T-helper 2 cell treated with Interferon-gamma antibody and Interleukin-4, amounts not matched to agents 5 μg/mL and 100 μg/mL, for 36 hours (primary cell): ENCODE measurements at regions not wholly inside any gene's neighbourhood (a gene's known extent, or its start where the extent isn't known, plus 50 kb on each side); places are given as distances from the start of the nearest gene placed in this dataset.
"Not testable (repeated sequence)": the region's sequence is repeated elsewhere in the genome, so short reads cannot be mapped to it uniquely, and the experiment has no call there.

Experiments used
- DNase-seq: peaks from one replicate; pipeline ENCODE4 v3.0.0; 2021; ENCODE audit warnings: low spot score
- H3K27ac Mint-ChIP-seq: one replicate; pipeline ENCODE4 v1.8.0; 2021; ENCODE audit warnings: mild to moderate bottlenecking, mixed read lengths
- H3K27me3 Mint-ChIP-seq: one replicate; pipeline ENCODE4 v1.8.0; 2021; ENCODE audit warnings: low read depth, mixed read lengths
- H3K36me3 Mint-ChIP-seq: one replicate; pipeline ENCODE4 v1.8.0; 2021; ENCODE audit warnings: low read depth, mixed read lengths
- H3K4me1 Mint-ChIP-seq: one replicate; pipeline ENCODE4 v1.8.0; 2021; ENCODE audit warnings: low read depth, mixed read lengths
- H3K4me3 Mint-ChIP-seq: one replicate; pipeline ENCODE4 v1.8.0; 2022; ENCODE audit warnings: mild to moderate bottlenecking, moderate library complexity, mixed read lengths
- H3K9me3 Mint-ChIP-seq: one replicate; pipeline ENCODE4 v1.8.0; 2021; ENCODE audit warnings: mixed read lengths

DNA sequence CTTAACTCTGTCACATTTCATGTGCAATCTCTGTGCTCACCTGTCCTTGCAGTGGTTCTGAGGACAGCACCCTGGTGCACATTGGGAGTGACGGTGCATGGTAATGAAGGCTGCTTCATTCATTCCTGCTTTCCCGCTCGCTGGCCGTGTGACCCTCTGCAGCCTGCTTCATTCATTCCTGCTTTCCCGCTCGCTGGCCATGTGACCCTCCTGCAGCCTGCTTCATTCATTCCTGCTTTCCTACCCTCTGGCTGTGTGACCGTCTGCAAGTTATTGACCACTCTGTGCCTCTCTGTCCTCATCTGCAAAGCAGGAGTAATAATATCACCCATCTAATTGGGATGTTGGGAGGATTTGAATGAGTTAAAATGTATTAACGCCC lies 189.1 kb upstream of the TMEM132C start:
- no peak for DNase-seq
- Mint-ChIP-seq H3K36me3 (no peaks in the 10 kb centered on the region), H3K27ac (no peak overlapping the region), H3K9me3 (peaks cover 8% of the 10 kb centered on the region), H3K4me1 (no peaks in the 10 kb centered on the region), H3K27me3 (no peaks in the 10 kb centered on the region), H3K4me3 (no peak overlapping the region)

DNA sequence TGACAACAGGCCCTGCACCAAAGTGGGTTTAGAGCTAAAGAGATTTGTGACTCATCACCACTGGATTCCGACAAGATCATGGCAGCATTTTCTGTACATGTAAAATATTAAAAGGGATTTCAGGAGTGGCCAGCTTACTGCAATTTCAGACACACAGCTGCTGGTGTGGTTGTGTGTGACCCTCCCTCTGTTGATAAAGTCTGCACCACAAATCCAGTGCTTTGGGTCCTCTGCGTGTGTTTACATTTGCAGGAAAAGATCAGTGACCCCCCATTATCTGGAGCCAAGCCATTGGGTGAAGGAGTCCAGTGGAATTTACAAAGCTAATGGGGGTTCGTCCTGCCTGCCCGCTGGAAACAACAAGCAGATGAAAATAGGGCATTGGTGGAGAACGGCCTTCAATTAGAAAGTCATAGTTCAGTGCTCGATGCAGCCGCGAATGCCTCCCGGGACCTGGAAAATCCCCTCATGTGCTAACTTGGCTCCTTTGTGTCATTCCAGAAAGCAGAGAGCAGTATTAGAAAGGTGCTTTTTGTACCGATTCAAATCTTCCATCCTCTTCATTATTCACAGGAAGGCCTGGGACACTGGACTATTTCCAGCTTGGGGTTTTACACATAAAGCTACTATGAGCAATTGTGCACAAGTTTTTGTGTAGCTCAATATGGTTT lies 188.5 kb upstream of the TMEM132C start:
- H3K27me3 Mint-ChIP-seq: no peaks in the 10 kb centered on the region
- H3K27ac Mint-ChIP-seq: no peak overlapping the region
- DNase-seq: no peak
- H3K9me3 Mint-ChIP-seq: peaks cover 8% of the 10 kb centered on the region
- no peaks in the 10 kb centered on the region for H3K36me3 Mint-ChIP-seq
- no peaks in the 10 kb centered on the region for H3K4me1 Mint-ChIP-seq
- H3K4me3 Mint-ChIP-seq: no peak overlapping the region

DNA sequence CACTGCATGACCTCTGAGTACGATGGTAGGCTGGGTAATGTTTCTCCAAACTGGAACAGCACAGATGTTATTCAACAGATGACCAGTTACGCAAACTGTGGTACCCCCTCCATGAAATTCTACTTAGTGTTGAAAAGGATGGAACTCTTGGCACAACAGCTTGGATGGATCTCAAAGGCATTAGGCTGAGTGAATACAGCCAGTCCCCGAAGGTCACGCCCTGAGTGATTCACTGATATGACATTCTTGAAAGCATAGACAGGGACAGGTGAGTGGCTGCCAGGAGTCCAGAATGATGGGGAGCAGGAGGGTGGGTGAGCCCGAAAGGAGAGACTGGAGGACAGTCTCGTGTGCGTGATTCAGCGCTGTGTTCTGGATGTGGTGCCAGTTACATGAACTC lies 187.5 kb upstream of the TMEM132C start:
- Mint-ChIP-seq H3K36me3 (no peaks in the 10 kb centered on the region), H3K27me3 (no peaks in the 10 kb centered on the region), H3K27ac (no peak overlapping the region), H3K4me3 (no peak overlapping the region), H3K9me3 (peaks cover 8% of the 10 kb centered on the region), H3K4me1 (no peaks in the 10 kb centered on the region)
- DNase-seq: no peak

DNA sequence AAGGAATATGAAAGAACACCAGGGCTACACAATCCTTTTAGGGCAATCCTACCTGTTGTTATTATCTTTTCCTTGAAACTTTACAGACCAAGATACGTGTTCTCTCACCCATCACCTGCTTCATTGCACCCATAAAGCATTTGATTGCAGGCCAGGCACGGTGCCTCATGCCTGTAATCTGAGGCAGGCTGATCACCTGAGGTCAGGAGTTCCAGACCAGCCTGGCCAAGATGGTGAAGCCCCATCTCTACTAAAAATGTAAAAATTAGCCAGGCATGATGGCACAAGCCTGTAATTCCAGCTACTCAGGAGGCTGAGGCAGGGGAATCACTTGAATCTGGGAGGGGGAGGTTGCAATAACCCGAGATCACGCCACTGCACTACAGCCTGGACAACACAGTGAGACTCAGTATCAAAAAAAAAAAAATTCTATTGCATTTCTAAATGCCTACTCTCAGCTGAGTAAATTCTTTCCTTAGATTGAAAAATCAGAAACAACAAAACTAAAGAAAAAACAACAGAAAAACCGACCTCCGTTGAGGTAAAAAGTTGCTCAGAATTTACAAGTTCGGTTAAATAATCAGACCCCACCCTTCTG lies 183.7 kb upstream of the TMEM132C start:
- no peak for DNase-seq
- Mint-ChIP-seq H3K36me3 (no peaks in the 10 kb centered on the region), H3K27me3 (no peaks in the 10 kb centered on the region), H3K27ac (no peak overlapping the region), H3K9me3 (no peaks in the 10 kb centered on the region), H3K4me1 (no peaks in the 10 kb centered on the region), H3K4me3 (no peak overlapping the region)

DNA sequence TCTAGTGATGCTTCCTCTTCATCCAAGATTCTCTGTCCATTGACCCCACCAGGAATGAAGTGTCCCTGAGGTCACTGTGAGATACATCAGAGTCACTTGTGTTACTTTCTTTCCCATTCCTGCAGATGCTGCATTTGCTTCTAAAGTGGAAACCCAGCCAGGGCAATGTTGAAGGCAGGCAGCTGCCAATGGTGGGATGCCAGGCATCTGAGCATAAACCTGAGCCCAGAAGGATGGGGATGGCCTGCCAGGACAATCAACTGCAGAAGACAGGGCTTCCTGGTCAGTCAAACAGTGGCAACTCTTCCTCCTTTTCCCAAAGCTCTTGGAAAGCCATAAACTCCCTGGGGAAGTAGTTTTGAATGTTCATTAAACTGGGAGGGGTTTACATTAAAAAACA lies 178.0 kb upstream of the TMEM132C start:
- no peak overlapping the region for H3K4me3 Mint-ChIP-seq
- no peaks in the 10 kb centered on the region for H3K4me1 Mint-ChIP-seq
- DNase-seq: no peak
- peaks cover 7% of the 10 kb centered on the region for H3K9me3 Mint-ChIP-seq
- H3K27ac Mint-ChIP-seq: no peak overlapping the region
- H3K27me3 Mint-ChIP-seq: no peaks in the 10 kb centered on the region
- H3K36me3 Mint-ChIP-seq: no peaks in the 10 kb centered on the region

DNA sequence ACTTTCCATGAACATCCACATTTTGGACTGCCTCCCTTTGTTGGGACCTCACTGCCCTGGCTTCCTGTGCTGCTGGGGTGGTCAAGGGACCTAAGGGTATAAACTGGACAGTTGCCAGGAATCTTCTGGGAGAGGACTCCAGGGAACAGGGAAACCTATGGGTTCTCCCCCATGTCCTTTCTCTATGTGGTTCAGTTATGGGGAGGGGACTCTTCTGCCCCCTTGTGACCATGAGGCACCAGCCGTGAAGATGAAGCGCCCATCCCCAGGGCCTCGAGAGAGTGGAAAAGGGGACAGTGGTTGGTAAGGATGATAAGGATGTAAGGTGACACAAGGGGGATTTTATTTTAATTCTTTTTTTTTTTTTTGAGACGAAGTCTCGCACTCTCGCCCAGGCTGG lies 177.0 kb upstream of the TMEM132C start:
- H3K27ac Mint-ChIP-seq: no peak overlapping the region
- H3K27me3 Mint-ChIP-seq: no peaks in the 10 kb centered on the region
- peaks cover 7% of the 10 kb centered on the region for H3K9me3 Mint-ChIP-seq
- H3K4me1 Mint-ChIP-seq: no peaks in the 10 kb centered on the region
- H3K4me3 Mint-ChIP-seq: no peak overlapping the region
- DNase-seq: no peak
- no peaks in the 10 kb centered on the region for H3K36me3 Mint-ChIP-seq

DNA sequence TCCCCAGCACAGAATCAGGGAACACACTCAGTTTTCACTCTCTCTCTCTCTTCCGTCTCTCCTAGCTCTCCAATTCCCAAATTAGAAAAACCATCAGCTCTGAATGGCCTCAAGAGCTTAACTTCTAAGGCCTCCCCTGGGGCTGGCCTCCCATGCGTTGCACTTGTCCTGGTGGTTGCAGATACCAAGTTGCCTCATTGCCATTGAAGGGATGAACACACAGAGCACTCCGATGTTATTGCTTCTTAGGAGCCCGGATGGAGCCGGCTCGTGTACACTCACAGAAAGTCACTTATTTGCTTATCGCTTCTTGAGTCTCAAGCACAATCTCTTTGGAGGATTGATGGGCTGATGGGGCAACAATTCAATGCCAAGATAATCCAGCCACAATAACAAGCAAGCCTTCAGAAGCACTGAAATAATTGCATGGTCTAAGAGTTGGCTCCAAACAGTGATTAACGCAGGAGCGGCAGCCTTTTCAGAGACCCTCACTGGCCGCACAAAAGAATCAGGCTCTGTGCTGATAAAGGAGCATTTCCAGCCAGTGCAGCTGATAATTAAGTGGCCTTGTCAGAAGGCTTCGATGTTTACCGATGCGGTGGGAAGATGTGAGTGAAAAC lies 175.8 kb upstream of the TMEM132C start:
- no peaks in the 10 kb centered on the region for H3K36me3 Mint-ChIP-seq
- no peaks in the 10 kb centered on the region for H3K4me1 Mint-ChIP-seq
- no peaks in the 10 kb centered on the region for H3K27me3 Mint-ChIP-seq
- H3K9me3 Mint-ChIP-seq: peaks cover 7% of the 10 kb centered on the region
- no peak for DNase-seq
- H3K4me3 Mint-ChIP-seq: no peak overlapping the region
- no peak overlapping the region for H3K27ac Mint-ChIP-seq

DNA sequence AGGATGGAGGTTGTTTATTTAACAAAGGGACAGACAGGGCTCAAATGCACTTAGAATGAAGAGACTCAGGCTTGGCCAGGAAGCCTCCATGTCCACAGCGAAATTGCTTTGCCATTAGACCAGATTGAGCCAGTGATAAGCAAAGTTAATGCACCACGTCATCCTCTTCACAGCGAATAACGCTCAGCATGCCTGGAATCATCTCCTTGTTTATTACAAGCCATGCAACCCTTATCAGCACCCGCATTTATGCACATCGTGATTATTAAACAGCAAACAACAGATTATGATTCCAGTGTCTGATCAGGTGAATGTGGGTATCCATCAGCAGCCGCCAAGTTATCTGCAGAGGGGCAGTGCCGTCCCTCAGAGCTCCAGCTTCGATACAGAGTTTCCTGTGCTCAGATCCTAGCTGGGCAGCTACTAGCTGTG lies 175.0 kb upstream of the TMEM132C start:
- H3K36me3 Mint-ChIP-seq: no peaks in the 10 kb centered on the region
- H3K27ac Mint-ChIP-seq: no peak overlapping the region
- H3K9me3 Mint-ChIP-seq: peaks cover 7% of the 10 kb centered on the region
- H3K4me1 Mint-ChIP-seq: no peaks in the 10 kb centered on the region
- no peak for DNase-seq
- H3K4me3 Mint-ChIP-seq: no peak overlapping the region
- no peaks in the 10 kb centered on the region for H3K27me3 Mint-ChIP-seq

DNA sequence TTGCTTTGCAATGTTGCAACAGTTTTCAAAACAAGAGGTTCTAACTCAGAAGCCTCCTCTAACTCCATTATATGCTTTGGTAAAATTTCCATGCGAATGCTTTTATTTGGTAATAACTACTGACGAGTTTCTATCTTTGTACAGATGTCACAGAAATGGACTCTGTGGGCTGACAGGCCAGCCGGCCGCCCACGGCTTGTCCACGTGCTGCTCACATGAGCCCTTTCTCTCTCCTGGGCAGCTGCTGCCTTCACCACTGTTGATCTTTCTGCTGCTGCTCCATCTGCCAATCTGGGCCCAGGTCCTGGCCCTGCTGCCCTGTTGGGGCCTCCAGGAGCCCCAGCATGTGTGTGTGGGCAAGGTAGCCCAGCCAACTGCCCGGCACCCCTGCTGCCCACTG lies 168.2 kb upstream of the TMEM132C start:
- Mint-ChIP-seq H3K36me3 (no peaks in the 10 kb centered on the region), H3K4me3 (no peak overlapping the region)

DNA sequence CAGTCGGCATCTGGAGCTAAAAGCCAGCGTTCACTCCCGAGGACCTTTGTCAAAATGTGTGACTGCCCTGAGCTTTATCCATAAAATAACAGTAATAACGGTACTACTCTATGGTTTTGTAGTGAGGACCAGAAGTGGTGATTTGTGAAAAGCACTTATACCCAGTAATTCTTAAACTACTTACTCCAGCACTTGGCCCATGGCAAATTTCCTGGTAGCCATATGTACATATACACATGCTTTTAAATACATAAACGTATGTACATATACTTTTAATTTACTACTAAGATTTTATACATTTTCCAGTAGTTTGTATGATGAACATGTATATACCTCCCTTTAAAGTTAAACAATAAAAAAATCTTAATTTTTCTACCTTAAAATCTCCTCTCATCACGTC lies 163.8 kb upstream of the TMEM132C start:
- Mint-ChIP-seq H3K27ac (no peak overlapping the region), H3K36me3 (no peaks in the 10 kb centered on the region), H3K4me3 (no peak overlapping the region), H3K4me1 (no peaks in the 10 kb centered on the region), H3K9me3 (peaks cover 32% of the 10 kb centered on the region), H3K27me3 (no peaks in the 10 kb centered on the region)
- no peak for DNase-seq

More for the DNA sequence above, 168.2 kb upstream of the TMEM132C start:
- Mint-ChIP-seq H3K27ac (no peak overlapping the region), H3K9me3 (peaks cover 25% of the 10 kb centered on the region), H3K4me1 (no peaks in the 10 kb centered on the region), H3K27me3 (no peaks in the 10 kb centered on the region)
- no peak for DNase-seq

DNA sequence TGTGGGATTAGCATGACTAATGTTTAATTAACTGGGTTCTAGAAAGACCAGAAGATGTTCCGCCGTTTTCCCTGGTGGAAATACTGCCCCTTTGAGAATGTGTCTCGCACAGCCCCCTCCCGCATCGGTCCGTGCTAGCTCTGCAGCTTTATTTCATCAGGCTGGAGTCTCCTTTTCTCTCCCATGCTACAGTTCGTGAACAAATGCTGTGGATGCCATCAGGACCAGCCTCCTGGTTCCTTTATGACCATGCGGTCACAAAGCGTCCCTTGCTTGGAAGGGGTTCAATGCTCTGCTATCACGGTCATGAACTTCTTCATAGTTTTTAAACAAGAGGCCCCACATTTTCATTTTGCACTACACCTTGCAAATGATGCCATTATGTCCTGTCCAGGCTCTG lies 157.7 kb upstream of the TMEM132C start:
- H3K36me3 Mint-ChIP-seq: no peaks in the 10 kb centered on the region
- H3K9me3 Mint-ChIP-seq: peaks cover 17% of the 10 kb centered on the region
- no peaks in the 10 kb centered on the region for H3K4me1 Mint-ChIP-seq
- H3K4me3 Mint-ChIP-seq: no peak overlapping the region
- H3K27me3 Mint-ChIP-seq: no peaks in the 10 kb centered on the region
- no peak for DNase-seq
- no peak overlapping the region for H3K27ac Mint-ChIP-seq

DNA sequence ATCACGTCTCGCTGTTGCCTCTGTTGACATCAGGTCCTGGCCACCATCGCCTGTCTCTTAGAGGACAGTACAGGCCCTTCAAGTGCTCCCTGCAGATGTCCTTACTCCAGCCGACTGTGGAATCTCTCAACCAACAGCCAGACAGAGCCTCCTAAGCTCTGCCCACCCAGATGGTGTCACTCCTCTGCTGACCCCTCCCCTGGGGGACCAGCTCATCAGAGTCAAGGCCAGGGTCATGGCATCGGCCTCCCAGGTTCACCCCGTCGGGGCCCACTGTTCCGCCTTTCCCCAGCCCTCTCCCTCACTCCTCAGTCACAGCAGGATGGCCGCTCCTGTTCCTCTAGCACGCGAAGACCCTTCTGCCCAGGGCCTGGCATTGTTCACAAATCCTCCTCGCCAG lies 157.3 kb upstream of the TMEM132C start:
- Mint-ChIP-seq H3K27ac (no peak overlapping the region), H3K36me3 (no peaks in the 10 kb centered on the region), H3K27me3 (no peaks in the 10 kb centered on the region), H3K4me3 (no peak overlapping the region), H3K9me3 (peaks cover 17% of the 10 kb centered on the region), H3K4me1 (no peaks in the 10 kb centered on the region)
- DNase-seq: no peak

DNA sequence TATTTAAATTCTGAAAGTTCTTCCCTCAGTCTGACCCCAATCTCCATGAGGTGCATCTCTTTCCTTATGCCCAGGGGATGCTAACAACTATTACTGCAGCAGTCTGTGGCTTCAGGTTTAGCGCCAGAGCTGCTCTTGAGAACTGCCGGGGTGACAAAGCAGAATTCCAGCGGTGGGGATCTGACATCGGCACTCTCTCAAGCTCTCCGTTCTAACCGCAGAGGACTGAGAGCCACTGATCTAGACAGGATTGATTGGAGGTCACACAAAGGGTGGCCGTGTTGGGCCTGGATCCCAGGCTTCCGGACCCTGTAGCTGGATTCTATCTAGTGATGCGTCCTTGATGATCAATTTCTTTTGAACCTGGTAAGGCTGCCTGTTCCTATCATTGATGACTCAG lies 155.6 kb upstream of the TMEM132C start:
- H3K4me1 Mint-ChIP-seq: no peaks in the 10 kb centered on the region
- H3K27ac Mint-ChIP-seq: no peak overlapping the region
- H3K9me3 Mint-ChIP-seq: peaks cover 27% of the 10 kb centered on the region
- H3K27me3 Mint-ChIP-seq: no peaks in the 10 kb centered on the region
- DNase-seq: no peak
- no peak overlapping the region for H3K4me3 Mint-ChIP-seq
- no peaks in the 10 kb centered on the region for H3K36me3 Mint-ChIP-seq

DNA sequence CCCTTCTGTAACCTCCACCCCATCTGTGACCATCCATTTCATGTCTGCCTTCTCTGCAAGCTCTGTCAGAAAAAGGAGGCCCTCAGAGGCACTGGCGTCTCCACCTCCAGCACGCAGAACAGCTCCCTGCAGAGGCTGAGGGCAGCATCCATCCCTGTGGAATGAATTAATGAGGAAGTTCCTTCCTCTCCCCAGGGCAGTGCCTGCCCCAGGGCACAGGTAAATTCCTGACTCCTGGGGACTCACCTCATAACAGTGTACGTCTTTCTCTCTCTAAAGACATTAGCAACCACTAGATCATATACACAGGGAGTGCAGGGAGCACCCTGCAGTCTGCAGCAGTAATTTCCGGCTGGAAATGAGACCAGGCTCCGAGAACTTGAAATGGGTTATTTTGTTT lies 155.0 kb upstream of the TMEM132C start:
- Mint-ChIP-seq H3K9me3 (peaks cover 28% of the 10 kb centered on the region), H3K27ac (no peak overlapping the region), H3K27me3 (no peaks in the 10 kb centered on the region), H3K4me3 (no peak overlapping the region), H3K36me3 (no peaks in the 10 kb centered on the region), H3K4me1 (no peaks in the 10 kb centered on the region)
- DNase-seq: no peak

DNA sequence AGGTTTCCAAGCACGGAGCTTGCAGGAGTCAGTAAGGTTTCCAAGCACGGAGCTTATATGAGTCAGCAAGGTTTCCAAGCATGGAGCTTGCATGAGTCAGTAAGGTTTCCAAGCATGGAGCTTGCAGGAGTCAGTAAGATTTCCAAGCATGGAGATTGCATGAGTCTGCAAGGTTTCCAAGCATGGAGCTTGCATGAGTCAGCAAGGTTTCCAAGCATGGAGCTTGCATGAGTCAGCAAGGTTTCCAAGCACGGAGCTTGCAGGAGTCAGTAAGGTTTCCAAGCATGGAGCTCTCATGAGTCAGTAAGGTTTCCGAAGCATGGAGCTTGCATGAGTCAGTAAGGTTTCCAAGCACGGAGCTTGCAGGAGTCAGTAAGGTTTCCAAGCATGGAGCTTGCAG lies 153.7 kb upstream of the TMEM132C start:
- not testable (repeated sequence) for H3K27ac Mint-ChIP-seq, H3K27me3 Mint-ChIP-seq, H3K36me3 Mint-ChIP-seq, H3K4me1 Mint-ChIP-seq, DNase-seq, H3K4me3 Mint-ChIP-seq
- peaks cover 31% of the 10 kb centered on the region for H3K9me3 Mint-ChIP-seq
